Thymus (tissue), 11 donors: ENCODE measurements at regions not wholly inside any gene's neighbourhood (a gene's known extent, or its start where the extent isn't known, plus 50 kb on each side); places are given as distances from the start of the nearest gene placed in this dataset.

Experiments
- DNase-seq, 9 donors: peaks; one replicate each; pipeline ENCODE4 v3.0.0-alpha.2; 2013; ENCODE audit warnings: low spot score in 9 of 9, low read depth in 6 of 9, missing footprints in 1 of 9
- H3K27ac ChIP-seq, 2 donors: one replicate each; pipeline ENCODE4 v1.5.1; 2013; ENCODE audit warnings: control low read depth in 1 of 2, low read depth in 1 of 2, low read length in 1 of 2, mild to moderate bottlenecking in 1 of 2, moderate library complexity in 1 of 2
- H3K27me3 ChIP-seq, 2 donors: one replicate each; pipeline ENCODE4 v1.5.1; 2013; ENCODE audit warnings: low read length in 1 of 2; ENCODE audit not compliant: control insufficient read depth in 2 of 2, insufficient read depth in 1 of 2
- H3K36me3 ChIP-seq, 2 donors: one replicate each; pipeline ENCODE4 v1.5.1; 2013; ENCODE audit warnings: low read length in 1 of 2, mild to moderate bottlenecking in 1 of 2, moderate library complexity in 1 of 2; ENCODE audit not compliant: control insufficient read depth in 2 of 2, insufficient read depth in 2 of 2
- H3K4me1 ChIP-seq, 2 donors: one replicate each; pipeline ENCODE4 v1.5.1; 2013; ENCODE audit warnings: low read length in 2 of 2; ENCODE audit not compliant: control insufficient read depth in 2 of 2, insufficient read depth in 2 of 2
- H3K4me3 ChIP-seq, 2 donors: one replicate each; pipeline ENCODE4 v1.5.1; 2013; ENCODE audit warnings: low read length in 2 of 2, control low read depth in 1 of 2, mild to moderate bottlenecking in 1 of 2
- H3K9me3 ChIP-seq, 2 donors: one replicate each; pipeline ENCODE4 v1.5.1; 2013; ENCODE audit warnings: low read length in 1 of 2, mild to moderate bottlenecking in 1 of 2; ENCODE audit not compliant: control insufficient read depth in 2 of 2, insufficient read depth in 1 of 2
- WGBS: extraction: QIAGEN DNeasy Blood & Tissue Kit; methylation state at CpG from one replicate; pipeline ENCODE4 v1.1.7; 2013; 5-methylcytosine and 5-hydroxymethylcytosine counted together
- donor health status: healthy.

GRCh38 chr3:3625544-3626271, 173.5 kb upstream of the LRRN1 start:
- no peaks in the 10 kb centered on the region for H3K4me1 ChIP-seq
- no peak overlapping the region for H3K27ac ChIP-seq
- no peak overlapping the region for H3K4me3 ChIP-seq
- no peaks in the 10 kb centered on the region for H3K27me3 ChIP-seq
- no peaks in the 10 kb centered on the region for H3K36me3 ChIP-seq
- 93% methylated on average over 4 of the region's 4 CpGs for WGBS
- no peak for DNase-seq
- no peaks in the 10 kb centered on the region for H3K9me3 ChIP-seq

GRCh38 chr3:3619815-3620214, 179.4 kb upstream of the LRRN1 start:
- Histone ChIP-seq H3K9me3 (no peaks in the 10 kb centered on the region), H3K4me3 (no peak overlapping the region), H3K4me1 (no peaks in the 10 kb centered on the region), H3K27me3 (no peaks in the 10 kb centered on the region), H3K27ac (no peak overlapping the region), H3K36me3 (no peaks in the 10 kb centered on the region)
- DNase-seq = no peak
- WGBS = 97% methylated on average over 1 of the region's 1 CpG

- no peaks in the 10 kb centered on the region for H3K9me3 ChIP-seq
- H3K27ac ChIP-seq = no peak overlapping the region
- WGBS = 81% methylated on average over 1 of the region's 1 CpG
- H3K4me1 ChIP-seq = no peaks in the 10 kb centered on the region
- no peak overlapping the region for H3K4me3 ChIP-seq
- H3K27me3 ChIP-seq = no peaks in the 10 kb centered on the region
- DNase-seq = no peak
- H3K36me3 ChIP-seq = no peaks in the 10 kb centered on the region
Measured at GRCh38 chr3:3618623-3619022, 180.6 kb upstream of the LRRN1 start.

GRCh38 chr3:3615533-3615932, 183.7 kb upstream of the LRRN1 start:
- Histone ChIP-seq H3K9me3 (no peaks in the 10 kb centered on the region), H3K27me3 (no peaks in the 10 kb centered on the region), H3K4me3 (no peak overlapping the region), H3K27ac (no peak overlapping the region), H3K4me1 (no peaks in the 10 kb centered on the region), H3K36me3 (no peaks in the 10 kb centered on the region)
- no peak for DNase-seq
- WGBS = 95% methylated on average over 3 of the region's 3 CpGs

GRCh38 chr3:3610581-3611298, 188.5 kb upstream of the LRRN1 start:
- Histone ChIP-seq H3K27ac (no peak overlapping the region), H3K9me3 (no peaks in the 10 kb centered on the region), H3K36me3 (no peaks in the 10 kb centered on the region), H3K4me1 (no peaks in the 10 kb centered on the region), H3K27me3 (no peaks in the 10 kb centered on the region), H3K4me3 (no peak overlapping the region)
- DNase-seq = no peak
- WGBS = 40% methylated on average over 4 of the region's 4 CpGs

GRCh38 chr3:3606321-3606720, 192.9 kb upstream of the LRRN1 start:
- Histone ChIP-seq H3K4me3 (no peak overlapping the region), H3K27me3 (no peaks in the 10 kb centered on the region), H3K27ac (no peak overlapping the region), H3K9me3 (no peaks in the 10 kb centered on the region), H3K36me3 (no peaks in the 10 kb centered on the region), H3K4me1 (no peaks in the 10 kb centered on the region)
- WGBS = 90% methylated on average over 4 of the region's 4 CpGs
- no peak for DNase-seq

GRCh38 chr3:3605226-3605625, 194.0 kb upstream of the LRRN1 start:
- Histone ChIP-seq H3K9me3 (no peaks in the 10 kb centered on the region), H3K27me3 (no peaks in the 10 kb centered on the region), H3K27ac (no peak overlapping the region), H3K4me3 (no peak overlapping the region), H3K36me3 (no peaks in the 10 kb centered on the region), H3K4me1 (no peaks in the 10 kb centered on the region)
- 93% methylated on average over 3 of the region's 3 CpGs for WGBS
- no peak for DNase-seq

GRCh38 chr3:3603351-3603750, 195.9 kb upstream of the LRRN1 start:
- no peak overlapping the region for H3K27ac ChIP-seq
- H3K36me3 ChIP-seq = no peaks in the 10 kb centered on the region
- no peaks in the 10 kb centered on the region for H3K4me1 ChIP-seq
- H3K27me3 ChIP-seq = no peaks in the 10 kb centered on the region
- DNase-seq = no peak
- 99% methylated on average over 4 of the region's 4 CpGs for WGBS
- no peaks in the 10 kb centered on the region for H3K9me3 ChIP-seq
- H3K4me3 ChIP-seq = no peak overlapping the region

GRCh38 chr3:3600665-3601340, 198.4 kb upstream of the LRRN1 start:
- H3K9me3 ChIP-seq = no peaks in the 10 kb centered on the region
- no peaks in the 10 kb centered on the region for H3K4me1 ChIP-seq
- no peaks in the 10 kb centered on the region for H3K36me3 ChIP-seq
- H3K27ac ChIP-seq = no peak overlapping the region
- H3K27me3 ChIP-seq = no peaks in the 10 kb centered on the region
- 95% methylated on average over 3 of the region's 3 CpGs for WGBS
- DNase-seq = no peak
- H3K4me3 ChIP-seq = no peak overlapping the region
